ENCODE measurements at regions not wholly inside any gene's neighbourhood (a gene's known extent, or its start where the extent isn't known, plus 50 kb on each side); places are given as distances from the start of the nearest gene placed in this dataset.

DNA sequence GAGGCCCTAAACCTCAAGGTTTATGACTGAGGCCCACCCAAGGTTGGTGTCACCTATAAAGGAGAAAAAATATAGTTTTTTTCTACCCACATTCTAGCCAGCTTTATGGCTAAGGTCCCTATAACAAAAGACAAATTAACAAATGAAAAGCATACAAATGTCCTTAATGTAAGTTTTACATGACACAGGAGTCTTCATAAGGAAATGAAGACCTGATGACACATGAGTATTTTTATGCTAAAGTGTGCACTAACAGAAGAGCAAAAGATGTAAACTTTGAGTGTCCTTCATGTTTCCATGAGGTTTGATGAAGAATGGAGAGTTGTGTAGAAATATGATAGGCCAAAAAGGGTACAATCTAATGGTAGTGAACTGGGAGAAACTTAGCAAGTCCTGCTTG, 114.7 kb upstream of the INTU start:
- Histone ChIP-seq H3K79me2 (ENCODE audit: control insufficient read depth, insufficient read depth, low read length) (no peaks in the 10 kb centered on the region), H3K4me2 (ENCODE audit: insufficient read depth, low read length) (no peak overlapping the region), H3K9ac (replicated peaks; ENCODE audit: extremely low read depth, insufficient read depth, low read length) (no peak overlapping the region), H2AFZ (ENCODE audit: low read depth, low read length) (no peak overlapping the region), H3K4me3 (replicated peaks in 1 of 3; ENCODE audit: insufficient read depth in 1 of 3, low read depth in 1 of 3, low read length in 3 of 3) (no peak overlapping the region), H3K9me1 (replicated peaks; ENCODE audit: control insufficient read depth, extremely low read depth, insufficient read depth, low read length) (no peaks in the 10 kb centered on the region), H3K36me3 (ENCODE audit: control insufficient read depth in 2 of 2, extremely low read depth in 1 of 2, insufficient read depth in 2 of 2, low read length in 2 of 2) (no peaks in the 10 kb centered on the region), H3K4me1 (ENCODE audit: control insufficient read depth, extremely low read depth, insufficient read depth, low read length) (no peaks in the 10 kb centered on the region), H3K27ac (ENCODE audit: insufficient read depth, low read depth, low read length) (no peak overlapping the region), H3K9me3 (replicated peaks; ENCODE audit: control insufficient read depth, insufficient read depth, low read length) (no peaks in the 10 kb centered on the region), H3K27me3 (ENCODE audit: control insufficient read depth in 2 of 2, insufficient read depth in 2 of 2, low read length in 2 of 2) (no peaks in the 10 kb centered on the region), H4K20me1 (replicated peaks; ENCODE audit: control insufficient read depth, extremely low read depth, insufficient read depth, low read length) (no peaks in the 10 kb centered on the region)
- ChIA-PET CTCF (no interaction called here), POLR2A (no interaction called here)
- FAIRE-seq (no peak), DNase-seq (ENCODE audit: low read depth, low spot score) (no peak)
- intact Hi-C loops (cut with micrococcal nuclease) = no loop called here
- dilution Hi-C loops (cut with MboI; ENCODE audit: extremely low pct_ligation_motif_present, low sequenced_read_pairs) = no loop called here
- no TSS peak for BruUV-seq (replicated peaks)
- TF ChIP-seq JUN (IDR thresholded peaks at IDR 0.05; ENCODE audit: borderline replicate concordance, insufficient read depth, insufficient read length, low read depth) (no peak), POLR2AphosphoS5 (IDR thresholded peaks at IDR 0.05; ENCODE audit: insufficient read depth, low read depth, low read length) (no peak), POLR2A (IDR thresholded peaks at IDR 0.05; ENCODE audit: low read depth, low read length) (no peak), GATA2 (IDR thresholded peaks at IDR 0.05; ENCODE audit: insufficient read depth, insufficient read length, low read depth, low read length) (no peak), MYC (IDR thresholded peaks at IDR 0.05; ENCODE audit: low read depth, low read length) (no peak), FOS (IDR thresholded peaks at IDR 0.05; ENCODE audit: borderline replicate concordance, insufficient read depth, low read length) (no peak), EZH2 (IDR thresholded peaks at IDR 0.05; ENCODE audit: borderline replicate concordance, low read depth, low read length, severe bottlenecking) (no peak)
- TF ChIP-seq, protein P1, sequence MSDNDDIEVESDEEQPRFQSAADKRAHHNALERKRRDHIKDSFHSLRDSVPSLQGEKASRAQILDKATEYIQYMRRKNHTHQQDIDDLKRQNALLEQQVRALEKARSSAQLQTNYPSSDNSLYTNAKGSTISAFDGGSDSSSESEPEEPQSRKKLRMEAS (IDR thresholded peaks at IDR 0.05; ENCODE audit: insufficient read depth, insufficient read length) = no peak
- TF ChIP-seq, protein P2, sequence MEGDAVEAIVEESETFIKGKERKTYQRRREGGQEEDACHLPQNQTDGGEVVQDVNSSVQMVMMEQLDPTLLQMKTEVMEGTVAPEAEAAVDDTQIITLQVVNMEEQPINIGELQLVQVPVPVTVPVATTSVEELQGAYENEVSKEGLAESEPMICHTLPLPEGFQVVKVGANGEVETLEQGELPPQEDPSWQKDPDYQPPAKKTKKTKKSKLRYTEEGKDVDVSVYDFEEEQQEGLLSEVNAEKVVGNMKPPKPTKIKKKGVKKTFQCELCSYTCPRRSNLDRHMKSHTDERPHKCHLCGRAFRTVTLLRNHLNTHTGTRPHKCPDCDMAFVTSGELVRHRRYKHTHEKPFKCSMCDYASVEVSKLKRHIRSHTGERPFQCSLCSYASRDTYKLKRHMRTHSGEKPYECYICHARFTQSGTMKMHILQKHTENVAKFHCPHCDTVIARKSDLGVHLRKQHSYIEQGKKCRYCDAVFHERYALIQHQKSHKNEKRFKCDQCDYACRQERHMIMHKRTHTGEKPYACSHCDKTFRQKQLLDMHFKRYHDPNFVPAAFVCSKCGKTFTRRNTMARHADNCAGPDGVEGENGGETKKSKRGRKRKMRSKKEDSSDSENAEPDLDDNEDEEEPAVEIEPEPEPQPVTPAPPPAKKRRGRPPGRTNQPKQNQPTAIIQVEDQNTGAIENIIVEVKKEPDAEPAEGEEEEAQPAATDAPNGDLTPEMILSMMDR (IDR thresholded peaks at IDR 0.05; ENCODE audit: extremely low read depth in 1 of 2, insufficient read depth in 1 of 2, low read depth in 1 of 2, low read length in 2 of 2) = no peak
